OCI-LY7 (cell line): ENCODE measurements at regions not wholly inside any gene's neighbourhood (a gene's known extent, or its start where the extent isn't known, plus 50 kb on each side); places are given as distances from the start of the nearest gene placed in this dataset.

Experiments used
- BruUV-seq: library from RNA; stranded (reverse); fragments of 400-500 nt; replicated peaks from 2 replicates; lab custom pipeline; 2021; lab: Mats Ljungman, UMichigan
- CTCF ChIA-PET: fragments of 300-600 bp; sonication (Branson Sonifier 250); formaldehyde crosslinking; loops from one replicate; lab custom pipeline; 2022; ENCODE audit warnings: antibody characterized with exemption; ENCODE audit not compliant: unreplicated experiment; lab: Charles Lee
- POLR2A ChIA-PET: fragments of 300-600 bp; sonication (Branson Sonifier 250); formaldehyde crosslinking; loops from one replicate; lab custom pipeline; 2022; ENCODE audit warnings: antibody characterized with exemption; lab: Charles Lee
- DNase-seq: peaks from one replicate; pipeline ENCODE4 v3.0.0-alpha.2; 2015; ENCODE audit warnings: low spot score
- H2AFZ ChIP-seq: fragments of 200-600 bp; sonication (generic), shearing (Covaris generic); 2 replicates; pipeline ENCODE4 v1.6.1; 2014; ENCODE audit warnings: mild to moderate bottlenecking, antibody characterized with exemption, low read length, moderate library complexity
- H3K27ac ChIP-seq: fragments of 200-600 bp; sonication (generic); 2 replicates; pipeline ENCODE4 v1.5.1; 2014; ENCODE audit warnings: mixed run types, low read depth, mild to moderate bottlenecking, moderate library complexity, low read length, inconsistent platforms; ENCODE audit not compliant: poor library complexity, severe bottlenecking
- H3K36me3 ChIP-seq: fragments of 200-600 bp; sonication (generic); 2 replicates; pipeline ENCODE4 v1.6.1; 2014; ENCODE audit warnings: mild to moderate bottlenecking, antibody characterized with exemption, low read length, moderate library complexity, mixed read lengths; ENCODE audit not compliant: insufficient read depth
- H3K4me1 ChIP-seq: fragments of 200-600 bp; sonication (generic); 2 replicates; pipeline ENCODE4 v1.5.1; 2014; ENCODE audit warnings: mild to moderate bottlenecking, low read length; ENCODE audit not compliant: insufficient read depth, poor library complexity, severe bottlenecking
- H3K4me2 ChIP-seq: fragments of 200-600 bp; sonication (generic); 2 replicates; pipeline ENCODE4 v1.6.1; 2014; ENCODE audit warnings: mild to moderate bottlenecking, low read length
- H3K4me3 ChIP-seq: fragments of 200-600 bp; sonication (generic); 2 replicates; pipeline ENCODE4 v1.5.1; 2014; ENCODE audit warnings: mild to moderate bottlenecking, low read depth, low read length; ENCODE audit not compliant: poor library complexity, severe bottlenecking
- H3K79me2 ChIP-seq: fragments of 200-600 bp; sonication (generic); 2 replicates; pipeline ENCODE4 v1.6.1; 2016; ENCODE audit warnings: low read depth, mild to moderate bottlenecking, low read length, moderate library complexity, mixed read lengths; ENCODE audit not compliant: insufficient read depth
- H3K9me2 ChIP-seq: fragments of 200-600 bp; sonication (generic); 2 replicates; pipeline ENCODE4 v1.6.1; 2016; ENCODE audit warnings: mild to moderate bottlenecking, low read length, mixed read lengths; ENCODE audit not compliant: insufficient read depth
- H3K9me3 ChIP-seq: fragments of 200-600 bp; sonication (generic); 2 replicates; pipeline ENCODE4 v1.6.1; 2014; ENCODE audit warnings: mild to moderate bottlenecking, mixed run types, low read length, mixed read lengths
- H4K20me1 ChIP-seq: fragments of 200-600 bp; sonication (generic); 2 replicates; pipeline ENCODE4 v1.6.1; 2014; ENCODE audit warnings: mild to moderate bottlenecking, antibody characterized with exemption, low read length, moderate library complexity, mixed read lengths; ENCODE audit not compliant: insufficient read depth
- EZH2phosphoT487 ChIP-seq: fragments of 200-600 bp; sonication (generic); IDR thresholded peaks from 2 replicates; pipeline ENCODE4 v1.6.1; 2018; ENCODE audit warnings: low read depth, borderline replicate concordance, mild to moderate bottlenecking, mixed run types, antibody characterized with exemption, low read length, moderate library complexity, mixed read lengths
- intact Hi-C: fragments of 100-400 bp; cut with micrococcal nuclease; formaldehyde crosslinking; loops from one replicate; pipeline ENCODE4 v1.10.0; 2022; ENCODE audit not compliant: unreplicated experiment
- TF ChIP-seq, protein P1 (sequence below): fragments of 200-600 bp; sonication (generic); conservative IDR thresholded peaks from 2 replicates; pipeline ENCODE4 v1.5.1; 2014; ENCODE audit warnings: mild to moderate bottlenecking, antibody characterized with exemption, low read length, moderate library complexity, mixed read lengths

DNA sequence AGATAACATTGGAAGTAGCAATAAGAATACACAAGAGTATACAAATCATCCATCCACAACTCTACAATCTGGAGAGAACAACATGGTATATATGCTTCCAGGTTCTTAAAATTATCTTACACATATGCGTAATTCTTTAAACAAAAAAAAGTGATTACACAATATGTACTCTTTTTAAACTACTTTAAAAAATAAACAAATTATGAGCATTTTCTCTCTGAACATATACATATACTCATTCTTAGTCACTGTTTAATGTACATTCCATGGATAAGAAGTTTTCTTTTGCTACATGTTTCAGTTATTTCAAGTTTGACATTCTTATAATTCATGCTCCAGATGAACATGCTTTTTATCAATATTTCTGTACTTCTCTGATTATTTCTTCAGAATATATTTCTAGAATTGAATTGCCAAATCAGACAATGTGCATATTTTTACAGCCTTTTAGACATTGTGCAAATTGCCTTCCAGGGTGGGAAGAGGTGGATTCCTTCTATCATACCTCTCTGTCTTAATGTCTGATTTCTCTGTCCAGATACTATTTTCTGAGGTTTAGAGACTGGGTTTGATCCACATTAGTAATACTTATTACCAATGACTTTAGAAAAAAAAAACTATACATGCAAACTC lies 551.6 kb downstream of the METTL15 start:
- Histone ChIP-seq H3K36me3 (no peaks in the 10 kb centered on the region), H3K9me3 (no peaks in the 10 kb centered on the region), H3K79me2 (no peaks in the 10 kb centered on the region), H3K9me2 (no peaks in the 10 kb centered on the region), H3K4me1 (no peaks in the 10 kb centered on the region), H3K4me3 (no peak overlapping the region), H3K27ac (no peak overlapping the region), H2AFZ (no peak overlapping the region), H4K20me1 (no peaks in the 10 kb centered on the region), H3K4me2 (no peak overlapping the region)
- no peak for TF ChIP-seq EZH2phosphoT487
- TF ChIP-seq, protein P1, sequence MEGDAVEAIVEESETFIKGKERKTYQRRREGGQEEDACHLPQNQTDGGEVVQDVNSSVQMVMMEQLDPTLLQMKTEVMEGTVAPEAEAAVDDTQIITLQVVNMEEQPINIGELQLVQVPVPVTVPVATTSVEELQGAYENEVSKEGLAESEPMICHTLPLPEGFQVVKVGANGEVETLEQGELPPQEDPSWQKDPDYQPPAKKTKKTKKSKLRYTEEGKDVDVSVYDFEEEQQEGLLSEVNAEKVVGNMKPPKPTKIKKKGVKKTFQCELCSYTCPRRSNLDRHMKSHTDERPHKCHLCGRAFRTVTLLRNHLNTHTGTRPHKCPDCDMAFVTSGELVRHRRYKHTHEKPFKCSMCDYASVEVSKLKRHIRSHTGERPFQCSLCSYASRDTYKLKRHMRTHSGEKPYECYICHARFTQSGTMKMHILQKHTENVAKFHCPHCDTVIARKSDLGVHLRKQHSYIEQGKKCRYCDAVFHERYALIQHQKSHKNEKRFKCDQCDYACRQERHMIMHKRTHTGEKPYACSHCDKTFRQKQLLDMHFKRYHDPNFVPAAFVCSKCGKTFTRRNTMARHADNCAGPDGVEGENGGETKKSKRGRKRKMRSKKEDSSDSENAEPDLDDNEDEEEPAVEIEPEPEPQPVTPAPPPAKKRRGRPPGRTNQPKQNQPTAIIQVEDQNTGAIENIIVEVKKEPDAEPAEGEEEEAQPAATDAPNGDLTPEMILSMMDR = no peak
- DNase-seq = no peak
- ChIA-PET CTCF (no interaction called here), POLR2A (no interaction called here)
- intact Hi-C loops = no loop called here
- BruUV-seq = no TSS peak

DNA sequence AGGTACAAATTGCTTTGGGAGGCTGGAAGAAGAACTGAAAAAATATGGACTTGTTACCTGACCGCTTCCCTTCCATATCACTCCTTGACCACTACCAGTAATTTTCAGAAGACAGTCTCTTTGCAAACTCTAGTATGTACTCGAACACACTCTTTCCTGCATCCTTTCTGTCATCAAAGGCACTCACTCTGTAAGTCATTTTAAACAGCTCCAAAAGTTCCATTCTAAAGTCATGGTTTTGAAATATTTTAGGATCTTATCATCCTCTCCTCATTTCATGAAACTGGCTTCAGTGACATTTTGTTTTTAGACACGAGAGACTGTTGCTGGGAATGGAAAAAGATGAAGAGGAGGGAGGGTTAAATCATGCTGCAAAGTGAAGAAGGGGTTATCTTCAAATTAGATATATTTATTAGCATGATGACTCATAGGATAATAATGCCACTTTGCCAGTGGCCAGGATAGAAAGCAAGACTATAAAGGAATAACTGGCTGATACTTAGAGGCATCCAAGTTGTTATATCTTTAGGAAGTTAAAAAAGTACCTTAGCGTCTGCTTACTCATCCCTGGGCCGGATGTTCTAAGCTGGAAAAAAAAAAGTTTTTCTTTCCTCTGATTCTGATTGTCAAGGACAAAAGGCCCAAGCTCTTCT lies 549.3 kb downstream of the METTL15 start:
- intact Hi-C loops = no loop called here
- Histone ChIP-seq H3K9me3 (no peaks in the 10 kb centered on the region), H3K4me1 (no peaks in the 10 kb centered on the region), H3K9me2 (no peaks in the 10 kb centered on the region), H3K27ac (no peak overlapping the region), H3K4me2 (no peak overlapping the region), H3K36me3 (no peaks in the 10 kb centered on the region), H3K79me2 (no peaks in the 10 kb centered on the region), H2AFZ (no peak overlapping the region), H3K4me3 (no peak overlapping the region), H4K20me1 (no peaks in the 10 kb centered on the region)
- POLR2A ChIA-PET = interaction anchor here (0.6 to 0.7 kb wide), 2 partner anchors 800 to 871 kb away, joined by 3 to 6 read pairs; no protein-coding TSS in a partner anchor
- no peak for DNase-seq
- TF ChIP-seq EZH2phosphoT487 = no peak
- TF ChIP-seq, protein P1 = no peak
- CTCF ChIA-PET = no interaction called here
- BruUV-seq = no TSS peak

DNA sequence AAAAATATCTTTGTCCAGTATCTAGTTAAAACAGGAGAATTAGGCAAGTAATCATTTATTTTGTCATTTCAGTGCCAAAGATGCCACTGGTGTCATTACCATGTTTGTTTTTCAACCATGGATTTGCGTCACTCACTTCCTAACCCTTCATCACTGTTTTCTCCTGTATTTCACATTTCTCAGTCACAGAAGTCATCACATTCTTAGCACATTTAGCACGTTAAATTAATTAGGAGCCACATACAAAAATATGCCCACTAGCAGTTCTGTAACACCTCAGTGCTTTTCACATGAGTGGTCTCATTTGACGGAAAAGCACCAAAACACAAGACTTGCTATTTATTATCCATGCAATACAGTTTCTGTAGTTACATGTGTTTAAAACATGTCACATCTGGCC lies 546.0 kb downstream of the METTL15 start:
- Histone ChIP-seq H3K9me2 (no peaks in the 10 kb centered on the region), H3K4me2 (no peak overlapping the region), H2AFZ (no peak overlapping the region), H3K4me1 (no peaks in the 10 kb centered on the region), H4K20me1 (no peaks in the 10 kb centered on the region), H3K9me3 (no peaks in the 10 kb centered on the region), H3K4me3 (no peak overlapping the region), H3K79me2 (no peaks in the 10 kb centered on the region), H3K36me3 (no peaks in the 10 kb centered on the region), H3K27ac (no peak overlapping the region)
- intact Hi-C loops = no loop called here
- ChIA-PET CTCF (no interaction called here), POLR2A (no interaction called here)
- no peak for TF ChIP-seq EZH2phosphoT487
- TF ChIP-seq, protein P1 = no peak
- no TSS peak for BruUV-seq
- no peak for DNase-seq
